ENCODE measurements at regions not wholly inside any gene's neighbourhood (a gene's known extent, or its start where the extent isn't known, plus 50 kb on each side); places are given as distances from the start of the nearest gene placed in this dataset.

GRCh38 chr13:89783221-89783755 lies 1564.2 kb upstream of the MIR17HG start:
- Histone ChIP-seq H3K27ac (ENCODE audit: insufficient read depth, low read length) (no peak overlapping the region), H4K91ac (ENCODE audit: insufficient read depth, low read depth, low read length) (no peak overlapping the region), H3K4me1 (ENCODE audit: control insufficient read depth, insufficient read depth, low read length) (no peaks in the 10 kb centered on the region), H3K4ac (ENCODE audit: low read depth, low read length) (no peak overlapping the region), H3K23ac (ENCODE audit: low read depth, low read length) (no peak overlapping the region), H2BK20ac (ENCODE audit: low read depth, low read length) (no peak overlapping the region), H2AFZ (replicated peaks; ENCODE audit: low read length, poor library complexity) (no peak overlapping the region), H2AK5ac (ENCODE audit: low read depth, low read length) (no peak overlapping the region), H3K18ac (ENCODE audit: low read depth, low read length) (no peak overlapping the region), H3K9me1 (ENCODE audit: insufficient read depth, low read length) (no peaks in the 10 kb centered on the region), H4K8ac (ENCODE audit: low read depth in 2 of 2, low read length in 2 of 2) (no peak overlapping the region), H2AK9ac (replicated peaks; ENCODE audit: low read depth, low read length, poor library complexity) (no peak overlapping the region), H3K9me3 (ENCODE audit: control insufficient read depth, insufficient read depth, low read length) (peaks cover 8% of the 10 kb centered on the region), H2BK120ac (ENCODE audit: low read depth, low read length) (no peak overlapping the region), H3K56ac (ENCODE audit: extremely low read depth, insufficient read depth, low read length) (no peak overlapping the region), H3K4me3 (ENCODE audit: insufficient read depth, low read depth, low read length) (no peak overlapping the region), H3K4me2 (ENCODE audit: low read depth, low read length) (no peak overlapping the region), H3K9ac (ENCODE audit: low read depth, low read length) (no peak overlapping the region), H3K14ac (replicated peaks; ENCODE audit: low read depth, low read length) (no peak overlapping the region), H4K20me1 (ENCODE audit: insufficient read depth, low read length) (no peaks in the 10 kb centered on the region), H3K79me1 (ENCODE audit: low read depth in 1 of 2, low read length in 2 of 2) (no peaks in the 10 kb centered on the region), H2BK15ac (ENCODE audit: low read depth, low read length) (no peak overlapping the region), H2BK5ac (ENCODE audit: low read depth, low read length, poor library complexity, severe bottlenecking) (no peak overlapping the region), H3K27me3 (ENCODE audit: control insufficient read depth, insufficient read depth, low read length) (no peaks in the 10 kb centered on the region), H3K36me3 (ENCODE audit: control insufficient read depth, insufficient read depth, low read length) (no peaks in the 10 kb centered on the region), H4K5ac (ENCODE audit: low read depth, low read length) (no peak overlapping the region)
- 60% methylated on average over 1 of the region's 5 CpGs; no CpG with 5 or more reads in 1 of the 2 experiments for WGBS, 2 experiments (ENCODE audit: extremely low coverage in 2 of 2, insufficient read length in 1 of 2)
- intact Hi-C loops (cut with micrococcal nuclease) (no loop called here), dilution Hi-C loops (cut with HindIII; ENCODE audit: low sequenced_read_pairs, unreplicated experiment) (no loop called here), in situ Hi-C loops (cut with MboI; ENCODE audit: low sequenced_read_pairs) (no loop called here)
- ChIA-PET CTCF (interaction anchor here (0.6 kb wide), 1 partner anchor 114 kb away, joined by 3 read pairs; no protein-coding TSS in a partner anchor), POLR2A (ENCODE audit: unreplicated experiment) (no interaction called here)
- no TSS peak for BruUV-seq (replicated peaks)
- TF ChIP-seq RFX5 (IDR thresholded peaks at IDR 0.05; ENCODE audit: low read depth, low read length) (no peak), POLR2A (IDR thresholded peaks at IDR 0.05; ENCODE audit: low read depth, low read length) (no peak), MXI1 (IDR thresholded peaks at IDR 0.05; ENCODE audit: borderline replicate concordance, low read depth, low read length) (no peak), SMC3 (IDR thresholded peaks at IDR 0.05; ENCODE audit: low read depth, low read length) (no peak), FOS (IDR thresholded peaks at IDR 0.05; ENCODE audit: low read depth, low read length) (no peak), RAD21 (IDR thresholded peaks at IDR 0.05; ENCODE audit: low read length) (no peak), CEBPB (IDR thresholded peaks at IDR 0.05; ENCODE audit: low read depth, low read length) (no peak), NFE2L2 (IDR thresholded peaks at IDR 0.05; ENCODE audit: low read depth, low read length) (no peak), MAZ (IDR thresholded peaks at IDR 0.05; ENCODE audit: borderline replicate concordance, low read depth, low read length) (no peak), BHLHE40 (IDR thresholded peaks at IDR 0.05; ENCODE audit: low read depth, low read length) (no peak), CHD1 (IDR thresholded peaks at IDR 0.05; ENCODE audit: low read depth, low read length) (no peak), CTCF (conservative IDR thresholded peaks at IDR 0.05; ENCODE audit: low read depth, low read length) (no peak), MAFK (IDR thresholded peaks at IDR 0.05; ENCODE audit: low read depth, low read length) (no peak), RCOR1 (IDR thresholded peaks at IDR 0.05; ENCODE audit: insufficient replicate concordance, low read length) (no peak)
- TF ChIP-seq, protein P1, sequence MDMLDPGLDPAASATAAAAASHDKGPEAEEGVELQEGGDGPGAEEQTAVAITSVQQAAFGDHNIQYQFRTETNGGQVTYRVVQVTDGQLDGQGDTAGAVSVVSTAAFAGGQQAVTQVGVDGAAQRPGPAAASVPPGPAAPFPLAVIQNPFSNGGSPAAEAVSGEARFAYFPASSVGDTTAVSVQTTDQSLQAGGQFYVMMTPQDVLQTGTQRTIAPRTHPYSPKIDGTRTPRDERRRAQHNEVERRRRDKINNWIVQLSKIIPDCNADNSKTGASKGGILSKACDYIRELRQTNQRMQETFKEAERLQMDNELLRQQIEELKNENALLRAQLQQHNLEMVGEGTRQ (IDR thresholded peaks at IDR 0.05; ENCODE audit: low read depth, low read length), result no peak
- TF ChIP-seq, protein P2, sequence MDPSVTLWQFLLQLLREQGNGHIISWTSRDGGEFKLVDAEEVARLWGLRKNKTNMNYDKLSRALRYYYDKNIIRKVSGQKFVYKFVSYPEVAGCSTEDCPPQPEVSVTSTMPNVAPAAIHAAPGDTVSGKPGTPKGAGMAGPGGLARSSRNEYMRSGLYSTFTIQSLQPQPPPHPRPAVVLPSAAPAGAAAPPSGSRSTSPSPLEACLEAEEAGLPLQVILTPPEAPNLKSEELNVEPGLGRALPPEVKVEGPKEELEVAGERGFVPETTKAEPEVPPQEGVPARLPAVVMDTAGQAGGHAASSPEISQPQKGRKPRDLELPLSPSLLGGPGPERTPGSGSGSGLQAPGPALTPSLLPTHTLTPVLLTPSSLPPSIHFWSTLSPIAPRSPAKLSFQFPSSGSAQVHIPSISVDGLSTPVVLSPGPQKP (IDR thresholded peaks at IDR 0.05; ENCODE audit: borderline replicate concordance, low read depth, low read length), result no peak
- DNase-seq, result no peak
- ATAC-seq (ENCODE audit: low read depth), result no peak

Data from IMR-90 (cell line).